GM21423 (cell line): ENCODE measurements at regions not wholly inside any gene's neighbourhood (a gene's known extent, or its start where the extent isn't known, plus 50 kb on each side); places are given as distances from the start of the nearest gene placed in this dataset.
"Not testable (repeated sequence)": the region's sequence is repeated elsewhere in the genome, so short reads cannot be mapped to it uniquely, and the experiment has no call there.

Source experiments
- ATAC-seq: cut with Tn5 transposase; IDR thresholded peaks from one replicate; pipeline ENCODE4 v1.9.1; 2021; ENCODE audit warnings: mild to moderate bottlenecking, moderate library complexity; ENCODE audit not compliant: unreplicated experiment

DNA sequence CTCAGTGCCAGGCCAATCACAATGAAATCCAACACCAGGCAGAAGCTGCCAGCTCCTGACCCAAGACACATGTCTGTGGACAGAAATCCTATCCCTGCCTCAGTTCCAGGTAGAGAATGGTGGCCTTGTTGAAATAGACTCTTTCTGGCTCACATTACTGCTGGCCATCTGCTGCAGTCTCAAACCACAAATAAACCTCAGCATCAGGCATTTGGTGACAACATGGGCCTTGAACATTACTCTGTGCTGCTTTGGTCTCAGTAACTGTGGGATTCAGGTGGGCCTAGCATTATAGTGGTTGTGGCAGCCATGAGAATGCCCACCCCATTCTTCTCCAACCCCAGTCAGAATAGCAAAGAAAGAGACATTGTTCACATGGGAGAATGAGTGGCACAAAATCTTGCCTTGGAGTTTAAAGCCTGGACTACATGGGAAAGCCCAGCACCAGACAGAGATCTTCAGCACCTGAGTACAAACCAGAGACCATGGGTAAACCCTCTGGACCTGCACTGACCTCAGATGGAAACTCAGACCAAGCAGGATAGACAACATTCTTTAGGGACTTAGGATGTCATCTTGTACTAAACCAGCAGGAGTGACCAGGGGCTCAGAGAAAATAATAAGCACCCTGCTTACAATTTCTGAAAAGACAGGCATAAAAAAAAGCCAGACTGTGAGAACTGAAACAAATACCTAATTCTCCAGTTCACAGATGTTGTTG is 50.4 kb upstream of the TRAM1L1 start:
- ATAC-seq, result no peak

DNA sequence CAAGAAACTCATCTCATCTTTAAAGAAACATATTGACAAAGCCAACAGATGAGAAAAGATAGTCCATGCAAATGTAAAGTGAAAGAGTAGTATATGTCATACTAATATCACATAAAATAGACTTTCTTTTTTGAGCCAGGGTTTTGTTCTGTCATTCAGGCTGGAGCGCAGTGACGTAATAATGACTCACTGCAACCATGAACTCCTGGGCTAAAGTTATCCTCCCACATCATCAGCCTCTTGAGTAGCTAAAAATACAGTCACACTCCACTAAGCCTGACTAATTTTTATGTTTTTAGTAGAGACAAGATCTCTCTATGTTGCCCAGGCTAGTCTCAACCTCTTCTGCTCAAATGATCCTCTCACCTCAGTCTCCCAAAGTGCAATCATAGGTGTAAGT is 51.8 kb upstream of the TRAM1L1 start:
- ATAC-seq, result no peak

DNA sequence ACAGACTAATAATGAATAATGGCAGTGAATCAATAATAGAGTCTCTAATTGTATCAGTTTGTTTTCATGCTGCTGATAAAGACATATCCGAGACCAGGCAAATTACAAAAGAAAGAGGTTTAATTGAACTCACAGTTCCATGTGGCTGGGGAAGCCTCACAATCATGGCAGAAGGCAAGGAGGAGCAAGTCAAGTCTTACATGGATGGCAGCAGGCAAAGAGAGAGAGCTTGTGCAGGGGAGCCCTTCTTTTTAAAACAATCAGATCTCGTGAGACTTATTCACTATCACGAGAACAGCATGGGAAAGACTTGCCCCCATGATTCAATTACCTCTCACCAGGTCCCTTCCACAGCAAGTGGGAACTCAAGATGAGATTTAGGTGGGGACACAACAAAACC is 53.4 kb upstream of the TRAM1L1 start:
- not testable (repeated sequence) for ATAC-seq

DNA sequence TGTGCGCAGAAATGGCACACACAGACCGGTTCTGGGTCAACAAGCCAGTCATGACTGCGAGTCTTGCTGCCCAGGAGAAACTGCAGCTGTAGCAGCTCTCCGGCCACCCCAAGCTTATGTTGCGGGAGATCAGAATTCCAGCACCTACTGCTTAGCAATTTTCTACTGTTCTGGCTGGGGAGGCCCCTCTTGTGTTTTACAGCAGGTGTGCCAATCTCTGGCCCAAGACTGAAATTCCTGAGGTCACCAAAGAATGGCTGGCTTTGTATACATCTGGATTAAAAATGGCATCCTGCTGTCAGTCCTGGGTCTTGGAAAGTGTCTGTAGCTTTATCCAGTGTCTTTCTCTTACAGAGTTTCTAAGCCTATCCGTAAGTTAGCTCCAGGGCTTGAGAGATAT is 68.9 kb upstream of the TRAM1L1 start:
- ATAC-seq, result no peak

DNA sequence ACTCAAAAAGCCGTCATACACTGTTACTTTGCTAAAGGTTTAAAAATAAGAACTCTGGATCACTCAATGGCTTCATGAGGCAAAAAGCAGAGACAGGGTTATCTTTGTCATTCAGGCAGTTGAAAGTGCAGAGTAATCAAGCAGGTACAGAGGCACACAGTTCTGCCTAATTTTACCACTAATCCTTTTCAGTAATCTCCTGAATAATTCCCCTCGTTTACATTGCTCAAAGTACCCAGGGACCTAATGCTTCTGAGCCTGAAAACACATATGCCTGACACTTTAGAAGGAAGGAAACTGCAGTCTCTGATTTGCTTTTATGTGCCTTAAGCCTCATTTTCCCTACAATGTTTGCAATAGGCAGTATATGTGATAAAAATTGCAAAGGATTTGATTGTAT is 71.4 kb upstream of the TRAM1L1 start:
- no peak for ATAC-seq

DNA sequence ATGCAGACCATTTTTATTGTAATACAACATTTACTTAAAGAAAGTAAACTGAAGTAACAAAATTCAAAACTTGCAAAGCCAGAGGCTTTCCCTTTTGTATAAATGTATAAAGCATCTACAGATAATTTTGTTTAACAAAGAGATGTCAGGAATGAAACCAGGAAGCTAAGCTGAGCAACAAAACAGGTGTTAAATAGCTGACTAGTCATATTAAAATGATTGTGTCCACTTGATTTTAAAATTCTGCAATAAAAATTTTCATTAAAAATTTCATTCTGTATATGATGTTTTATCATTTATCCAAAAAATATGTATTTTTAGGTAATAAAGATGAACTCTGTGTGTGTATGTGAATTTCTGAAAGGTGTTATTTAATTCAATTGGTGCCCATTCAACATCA is 72.0 kb upstream of the TRAM1L1 start:
- ATAC-seq, result no peak

DNA sequence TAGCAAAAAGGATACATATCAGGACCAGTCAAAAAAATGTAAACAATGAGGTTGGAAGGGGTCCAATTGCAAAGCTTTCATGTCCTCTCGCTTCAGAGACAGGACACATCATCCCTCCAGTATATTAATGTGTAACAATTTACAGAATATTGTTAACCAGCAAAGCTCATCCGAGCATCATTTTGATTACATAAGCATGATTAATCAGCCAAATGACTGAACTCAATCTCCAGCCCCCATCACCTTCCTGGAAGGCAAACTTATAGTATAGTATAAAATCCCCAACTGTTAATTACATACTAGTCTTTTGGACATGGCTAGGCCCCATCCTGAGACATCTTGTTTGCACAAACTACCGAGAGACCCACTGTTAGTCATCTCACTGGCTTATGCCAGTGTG is 77.6 kb upstream of the TRAM1L1 start:
- ATAC-seq, result no peak

DNA sequence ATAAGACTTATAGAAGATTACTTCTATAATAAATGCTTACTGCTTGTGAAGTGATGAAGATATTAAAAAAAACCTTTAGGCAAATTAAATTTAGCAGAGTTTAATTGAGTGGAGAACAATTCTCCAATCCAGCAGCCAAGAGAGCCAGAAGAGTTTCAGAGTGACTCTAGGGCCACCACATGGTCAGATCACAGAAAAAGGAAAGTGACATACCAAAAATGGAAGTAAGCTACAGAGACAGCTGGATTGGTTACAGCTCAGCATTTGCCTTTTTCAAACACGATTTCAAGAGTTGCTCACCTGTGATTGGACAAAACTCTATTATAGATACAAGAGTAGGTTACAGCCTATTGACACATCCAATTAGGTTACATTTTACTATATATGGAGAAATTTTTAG is 79.0 kb upstream of the TRAM1L1 start:
- no peak for ATAC-seq

DNA sequence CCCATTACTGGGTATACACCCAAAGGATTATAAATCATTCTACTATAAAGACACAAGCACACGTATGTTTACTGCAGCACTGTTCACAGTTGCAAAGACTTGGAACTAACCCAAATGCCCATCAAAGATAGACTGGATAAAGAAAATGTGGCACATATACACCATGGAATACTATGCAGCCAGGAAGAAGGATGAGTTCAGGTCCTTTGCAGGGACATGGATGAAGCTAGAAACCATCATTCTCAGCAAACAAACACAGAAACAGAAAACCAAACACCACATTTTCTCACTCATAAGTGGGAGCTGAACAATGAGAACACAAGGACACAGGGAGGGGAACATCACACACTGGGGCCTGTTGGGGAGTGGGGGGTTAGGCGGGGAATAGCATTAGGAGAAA is 90.0 kb upstream of the TRAM1L1 start:
- not testable (repeated sequence) for ATAC-seq

DNA sequence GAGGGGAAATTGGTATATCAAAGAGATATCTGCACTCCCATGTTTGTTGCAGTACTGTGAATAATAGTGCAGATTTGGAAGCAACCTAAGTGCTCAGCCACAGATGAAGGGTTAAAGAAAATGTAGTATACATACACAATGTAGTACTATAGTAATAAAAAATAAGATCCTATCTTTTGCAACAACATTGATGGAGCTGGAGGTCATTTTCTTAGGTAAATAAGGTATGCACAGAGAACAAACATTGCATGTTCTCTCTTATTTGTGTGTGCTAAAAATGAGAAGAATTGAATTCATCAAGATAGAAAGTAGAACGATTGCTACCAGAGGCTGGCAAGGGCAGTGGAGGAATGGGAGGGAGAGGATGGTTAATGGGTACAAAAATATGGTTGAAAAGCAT is 117.9 kb upstream of the TRAM1L1 start:
- no peak for ATAC-seq

DNA sequence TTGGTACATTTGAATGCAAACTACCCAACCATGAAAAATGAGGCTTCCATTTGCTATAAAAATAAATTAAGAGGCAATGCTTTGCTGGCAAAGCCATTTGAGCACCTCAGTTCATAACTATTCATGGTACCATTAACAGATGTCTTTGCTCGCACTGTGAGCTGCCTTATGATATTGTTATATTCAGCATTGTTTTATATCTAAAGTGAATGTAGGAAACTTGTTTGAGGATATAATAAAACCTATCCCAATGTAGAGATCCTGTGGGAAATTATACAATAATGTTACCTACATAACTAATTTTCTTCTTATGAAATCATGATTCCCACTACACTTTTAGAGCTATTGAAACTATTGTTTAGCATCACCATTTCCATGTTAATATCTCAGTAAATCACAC is 125.2 kb upstream of the TRAM1L1 start:
- ATAC-seq, result no peak

DNA sequence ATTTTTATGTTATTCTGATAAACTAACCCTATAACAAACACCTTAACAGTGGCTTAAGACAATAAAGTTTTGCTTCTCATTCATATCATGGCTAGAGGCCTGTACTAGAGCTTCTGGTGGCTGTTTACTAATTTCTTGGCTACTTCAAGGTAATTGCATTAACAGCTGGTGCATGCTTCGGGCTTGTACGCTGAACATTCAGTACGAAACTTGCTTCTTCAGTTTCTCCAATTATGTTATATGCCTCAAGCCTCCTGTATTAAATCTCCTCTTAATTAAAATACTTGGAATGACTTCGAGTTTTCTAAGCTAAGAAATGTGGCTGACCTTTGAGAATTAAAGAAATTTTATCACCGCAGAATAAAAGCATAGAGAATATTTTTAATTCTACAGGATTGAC is 138.9 kb upstream of the TRAM1L1 start:
- ATAC-seq, result no peak

DNA sequence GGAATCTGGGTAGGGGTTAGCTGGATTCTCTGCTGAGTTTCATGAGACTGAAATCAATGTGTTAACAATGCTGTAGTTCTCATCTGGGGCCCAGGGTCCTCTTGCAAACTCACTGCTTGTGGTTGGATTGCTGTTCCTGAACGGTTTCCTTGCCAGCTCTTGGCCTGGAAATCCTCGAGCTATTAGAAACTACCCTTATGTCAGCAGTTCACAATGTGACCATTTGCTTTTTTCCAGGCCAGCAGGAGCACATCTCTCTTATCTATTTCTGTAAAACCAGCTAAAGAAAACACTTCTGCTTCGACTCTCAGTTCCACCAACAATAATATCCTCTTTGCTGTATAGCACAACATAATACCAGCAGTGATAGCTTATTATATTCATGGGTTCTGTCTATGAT is 140.1 kb upstream of the TRAM1L1 start:
- ATAC-seq, result no peak

DNA sequence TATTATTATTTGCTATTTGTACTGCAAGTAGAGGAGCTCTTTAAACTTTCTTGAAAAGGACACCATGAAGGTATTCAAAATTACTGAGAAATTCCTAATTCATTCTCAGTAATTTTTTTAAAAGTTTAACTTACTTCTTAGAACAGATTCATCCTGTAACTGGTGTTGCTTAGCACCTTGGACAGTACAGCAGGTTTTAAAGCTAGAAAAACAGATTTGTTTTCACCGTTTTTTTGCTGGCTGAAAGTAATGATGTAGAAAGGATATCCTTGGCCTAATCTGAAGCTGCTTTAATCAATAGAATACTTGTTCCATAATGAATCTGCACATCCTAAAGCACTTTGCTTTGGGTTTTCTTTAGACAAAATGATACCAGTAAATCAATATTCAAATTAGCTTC is 142.5 kb upstream of the TRAM1L1 start:
- ATAC-seq, result no peak

DNA sequence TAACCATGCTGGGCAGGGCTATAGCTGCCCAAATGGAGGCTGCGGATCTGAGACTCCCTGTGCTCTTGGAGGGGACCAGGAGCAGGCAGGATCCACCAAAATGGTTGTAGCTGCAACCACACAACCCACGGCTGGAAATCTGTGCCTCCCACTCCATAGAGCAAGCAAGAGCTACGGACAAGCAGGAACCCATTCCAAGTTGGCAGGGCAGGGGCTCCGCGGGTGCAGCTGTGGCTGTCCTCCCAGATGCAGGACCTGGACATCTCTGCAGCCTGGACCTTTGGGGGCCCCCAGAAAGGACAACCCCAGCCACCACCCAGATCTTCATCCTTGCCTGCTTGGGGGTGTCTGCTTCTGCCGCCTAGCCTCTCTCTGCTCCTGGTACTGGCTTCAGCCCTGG is 154.1 kb upstream of the TRAM1L1 start:
- ATAC-seq, result no peak

DNA sequence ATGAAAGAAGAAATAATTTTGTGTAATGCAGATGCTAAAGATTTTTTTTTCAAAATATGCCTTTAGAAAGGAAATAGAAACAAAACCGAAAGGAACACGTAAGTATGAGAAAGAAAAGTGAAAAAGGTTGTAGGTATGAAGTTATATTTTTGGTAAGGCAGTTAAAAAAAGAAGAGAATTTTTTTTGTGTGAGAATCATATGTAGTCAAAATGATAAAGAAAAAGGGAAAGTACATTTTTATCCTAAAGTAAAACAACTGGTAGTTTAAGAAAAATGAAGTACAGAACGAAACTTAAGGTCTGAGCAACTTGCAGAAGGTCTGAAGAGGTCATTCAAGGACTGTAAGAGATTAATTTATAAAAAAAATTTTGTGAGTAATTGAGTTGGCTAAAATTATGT is 164.0 kb upstream of the TRAM1L1 start:
- ATAC-seq, result peak; percentile 94

DNA sequence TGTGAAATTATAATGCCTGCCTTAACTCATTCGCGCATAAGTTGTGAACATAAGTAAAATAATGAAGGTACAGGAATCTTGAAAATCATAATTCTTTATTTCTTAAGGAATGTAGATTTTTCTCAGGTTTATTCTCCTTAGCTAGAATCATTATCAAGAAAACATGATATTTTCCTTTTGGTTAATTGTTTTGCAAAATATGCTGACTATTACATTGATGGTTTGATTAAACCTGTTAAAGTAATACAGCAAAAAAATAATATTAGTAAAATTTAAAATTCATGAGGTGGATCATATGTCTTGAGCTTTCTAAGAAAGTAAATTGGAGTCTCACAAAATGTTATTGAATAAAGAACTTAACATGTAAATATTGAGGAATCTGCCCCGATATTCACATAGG is 178.7 kb upstream of the TRAM1L1 start:
- no peak for ATAC-seq

DNA sequence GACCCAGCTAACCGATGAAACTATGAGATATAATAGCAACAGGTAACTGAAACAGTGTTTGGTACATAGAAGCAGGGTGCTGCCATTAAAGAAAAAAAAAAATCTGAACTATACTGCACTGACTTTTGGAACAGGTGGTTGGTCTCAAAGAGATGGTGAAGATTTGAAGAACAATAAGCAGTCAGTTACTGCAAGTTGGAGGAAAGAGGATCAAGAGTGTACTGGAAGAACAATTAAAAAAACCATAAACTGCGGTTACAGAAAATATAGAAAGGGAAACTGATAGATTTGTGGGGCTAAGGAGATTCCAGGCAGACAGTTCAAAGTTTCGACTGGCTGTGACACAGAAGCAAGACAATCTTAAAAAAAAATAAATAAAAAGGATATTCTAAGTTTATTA is 181.9 kb upstream of the TRAM1L1 start:
- no peak for ATAC-seq

DNA sequence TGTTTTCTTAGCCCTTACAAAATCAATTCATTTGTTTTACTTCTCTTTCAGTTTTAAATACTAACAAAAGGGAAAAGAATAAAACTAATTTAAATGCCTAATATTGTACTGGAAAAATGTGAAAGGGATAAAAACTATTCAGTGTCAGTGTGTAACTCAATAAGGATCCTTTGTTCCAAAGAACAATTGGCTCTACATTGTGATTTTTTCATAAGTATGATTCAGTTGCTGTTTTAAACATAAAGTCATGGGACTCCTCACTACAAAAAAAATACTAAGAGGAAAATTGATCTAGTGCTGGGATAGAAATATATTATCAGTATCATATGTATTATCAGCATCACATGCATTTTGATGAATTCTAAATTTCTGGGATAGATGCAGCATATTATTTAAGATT is 199.4 kb upstream of the TRAM1L1 start:
- ATAC-seq, result no peak

DNA sequence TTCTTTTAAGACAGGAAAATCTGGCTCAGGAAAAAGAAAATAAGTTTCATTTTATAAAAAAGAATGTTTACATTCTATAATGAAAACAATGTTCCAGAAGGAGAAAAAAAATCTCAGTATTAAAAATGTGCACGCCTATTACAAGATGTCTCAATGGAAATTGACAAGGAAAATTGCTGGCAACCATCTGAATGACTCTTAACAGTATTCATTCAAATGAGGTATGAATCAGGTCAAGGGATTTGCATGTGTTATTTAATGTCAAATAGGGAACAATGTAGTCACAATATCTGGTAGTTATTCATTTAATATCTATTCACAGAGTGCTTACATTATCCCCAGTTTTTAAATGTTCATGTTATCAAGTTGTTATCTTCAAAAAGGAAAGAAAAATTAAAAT is 208.4 kb upstream of the TRAM1L1 start:
- no peak for ATAC-seq

DNA sequence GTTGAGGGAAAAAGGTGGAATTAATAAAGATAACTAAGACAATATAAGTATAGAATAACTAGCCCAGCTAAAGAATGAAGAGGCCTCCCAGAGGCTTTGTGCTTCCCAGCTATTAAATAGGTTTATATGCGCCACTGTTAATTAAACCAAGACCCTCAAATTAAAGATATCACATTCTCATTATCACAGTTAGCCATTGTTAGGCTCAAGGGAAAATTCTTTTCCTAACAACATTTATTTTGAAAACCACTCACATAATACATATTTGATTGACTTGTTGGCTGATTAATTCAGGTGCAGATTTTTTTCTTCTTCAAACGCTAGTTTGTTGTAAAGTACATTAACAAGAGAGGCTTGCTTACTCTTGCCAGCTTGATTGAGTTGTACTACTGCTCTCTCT is 216.8 kb upstream of the TRAM1L1 start:
- no peak for ATAC-seq

DNA sequence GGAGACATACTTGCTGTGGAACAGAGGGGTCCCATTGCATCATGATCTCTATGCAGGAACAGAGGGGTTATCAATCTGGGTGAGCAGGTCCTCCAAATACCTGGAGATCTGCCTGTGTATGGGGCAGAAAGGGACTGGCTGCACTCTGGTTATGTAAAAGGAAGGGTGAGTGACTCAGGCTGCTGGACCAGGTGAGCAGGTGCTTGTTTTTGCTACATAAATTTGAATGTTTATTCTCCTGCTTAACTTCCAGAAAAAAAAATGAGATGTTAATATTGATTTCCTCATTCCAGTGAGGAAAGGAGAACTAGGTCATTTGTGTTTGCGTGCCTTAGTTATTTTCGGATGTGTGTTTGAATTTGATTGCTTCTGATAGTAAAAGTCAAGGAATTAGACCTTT is 225.8 kb upstream of the TRAM1L1 start:
- ATAC-seq, result no peak

DNA sequence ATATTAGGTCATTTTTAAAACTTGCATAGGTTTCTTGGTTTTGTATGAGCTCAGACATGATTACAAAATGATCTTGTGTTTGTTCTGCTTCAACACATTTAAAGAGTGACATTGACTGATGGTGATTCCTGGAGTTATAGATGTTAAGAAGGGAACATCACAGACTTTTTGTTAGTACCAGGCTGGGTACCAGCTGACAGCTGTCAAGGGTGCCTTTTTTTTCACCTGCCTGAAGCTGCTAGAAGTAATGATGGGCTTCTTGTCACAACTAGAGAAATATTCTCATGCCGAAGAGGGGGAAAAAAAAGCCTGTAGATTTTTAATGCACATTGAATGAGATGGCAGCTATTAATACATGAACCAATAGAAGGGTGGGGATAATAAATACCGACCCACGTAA is 226.6 kb upstream of the TRAM1L1 start:
- ATAC-seq, result no peak
